KMS-11 (cell line): ENCODE measurements at regions not wholly inside any gene's neighbourhood (a gene's known extent, or its start where the extent isn't known, plus 50 kb on each side); places are given as distances from the start of the nearest gene placed in this dataset.

Source experiments
- H2AFZ ChIP-seq: fragments of 200-600 bp; sonication (generic); 2 replicates; pipeline ENCODE4 v1.6.1; 2016; ENCODE audit warnings: antibody characterized with exemption, mixed run types, low read depth
- H3K27ac ChIP-seq: fragments of 200-600 bp; sonication (generic); 2 replicates; pipeline ENCODE4 v1.6.1; 2016; ENCODE audit warnings: mild to moderate bottlenecking, mixed run types
- H3K27me3 ChIP-seq: fragments of 200-600 bp; sonication (generic); 2 replicates; pipeline ENCODE4 v1.6.1; 2017; ENCODE audit warnings: mild to moderate bottlenecking, low read depth, mixed run types, moderate library complexity; ENCODE audit not compliant: insufficient read depth
- H3K36me3 ChIP-seq: fragments of 200-600 bp; sonication (generic); 2 replicates; pipeline ENCODE4 v1.6.1; 2017; ENCODE audit warnings: mild to moderate bottlenecking, mixed run types; ENCODE audit not compliant: insufficient read depth
- H3K4me1 ChIP-seq: fragments of 200-600 bp; sonication (generic); 2 replicates; pipeline ENCODE4 v1.6.1; 2016; ENCODE audit warnings: mild to moderate bottlenecking, low read depth, mixed run types; ENCODE audit not compliant: poor library complexity, severe bottlenecking
- H3K4me2 ChIP-seq: fragments of 200-600 bp; sonication (generic); 2 replicates; pipeline ENCODE4 v1.7.0; 2016; ENCODE audit warnings: mild to moderate bottlenecking, mixed run types
- H3K4me3 ChIP-seq: fragments of 200-600 bp; sonication (generic); IDR thresholded peaks from 2 replicates; pipeline ENCODE4 v1.6.1; 2017; ENCODE audit warnings: low read depth, low read length, mixed read lengths; ENCODE audit not compliant: insufficient read depth
- H3K79me2 ChIP-seq: fragments of 200-600 bp; sonication (generic); 2 replicates; pipeline ENCODE4 v1.6.1; 2016; ENCODE audit warnings: low read depth, mixed run types; ENCODE audit not compliant: insufficient read depth
- H3K9ac ChIP-seq: fragments of 200-600 bp; sonication (generic); 2 replicates; pipeline ENCODE4 v1.6.1; 2016; ENCODE audit warnings: mild to moderate bottlenecking, mixed run types
- H4K20me1 ChIP-seq: fragments of 200-600 bp; sonication (generic); 2 replicates; pipeline ENCODE4 v1.6.1; 2016; ENCODE audit warnings: mild to moderate bottlenecking, mixed run types; ENCODE audit not compliant: insufficient read depth
- CTCF ChIP-seq: fragments of 200-600 bp; sonication (generic); conservative IDR thresholded peaks from 2 replicates; pipeline ENCODE4 v1.6.1; 2017; ENCODE audit warnings: low read depth, mild to moderate bottlenecking, antibody characterized with exemption, low read length, moderate library complexity, mixed read lengths

GRCh38 chr13:76512721-76513145 is 373.5 kb downstream of the KCTD12 start:
- H3K79me2 ChIP-seq = no peaks in the 10 kb centered on the region
- H3K4me2 ChIP-seq = no peak overlapping the region
- no peaks in the 10 kb centered on the region for H3K36me3 ChIP-seq
- H4K20me1 ChIP-seq = no peaks in the 10 kb centered on the region
- H3K9ac ChIP-seq = no peak overlapping the region
- H3K27me3 ChIP-seq = no peaks in the 10 kb centered on the region
- no peaks in the 10 kb centered on the region for H3K4me1 ChIP-seq
- no peak overlapping the region for H3K27ac ChIP-seq
- H3K4me3 ChIP-seq = no peak overlapping the region
- no peak overlapping the region for H2AFZ ChIP-seq
- TF ChIP-seq CTCF = no peak

GRCh38 chr13:76505437-76505836 is 380.8 kb downstream of the KCTD12 start:
- no peak overlapping the region for H2AFZ ChIP-seq
- H3K27ac ChIP-seq = no peak overlapping the region
- H4K20me1 ChIP-seq = no peaks in the 10 kb centered on the region
- H3K9ac ChIP-seq = no peak overlapping the region
- H3K79me2 ChIP-seq = no peaks in the 10 kb centered on the region
- H3K4me2 ChIP-seq = no peak overlapping the region
- no peaks in the 10 kb centered on the region for H3K27me3 ChIP-seq
- no peaks in the 10 kb centered on the region for H3K4me1 ChIP-seq
- TF ChIP-seq CTCF = no peak
- H3K4me3 ChIP-seq = no peak overlapping the region
- no peaks in the 10 kb centered on the region for H3K36me3 ChIP-seq

- no peak for TF ChIP-seq CTCF
- no peak overlapping the region for H3K27ac ChIP-seq
- no peaks in the 10 kb centered on the region for H4K20me1 ChIP-seq
- H3K4me3 ChIP-seq = no peak overlapping the region
- no peak overlapping the region for H3K9ac ChIP-seq
- no peaks in the 10 kb centered on the region for H3K36me3 ChIP-seq
- H3K4me2 ChIP-seq = no peak overlapping the region
- no peaks in the 10 kb centered on the region for H3K4me1 ChIP-seq
- no peaks in the 10 kb centered on the region for H3K27me3 ChIP-seq
- H2AFZ ChIP-seq = no peak overlapping the region
- no peaks in the 10 kb centered on the region for H3K79me2 ChIP-seq
Observed at GRCh38 chr13:76503766-76504165, 382.4 kb downstream of the KCTD12 start.

GRCh38 chr13:76503291-76503690 is 382.9 kb downstream of the KCTD12 start:
- H3K27me3 ChIP-seq = no peaks in the 10 kb centered on the region
- no peak overlapping the region for H3K4me2 ChIP-seq
- no peaks in the 10 kb centered on the region for H3K4me1 ChIP-seq
- no peak overlapping the region for H3K27ac ChIP-seq
- H3K4me3 ChIP-seq = no peak overlapping the region
- H2AFZ ChIP-seq = no peak overlapping the region
- H4K20me1 ChIP-seq = no peaks in the 10 kb centered on the region
- H3K36me3 ChIP-seq = no peaks in the 10 kb centered on the region
- TF ChIP-seq CTCF = no peak
- no peak overlapping the region for H3K9ac ChIP-seq
- no peaks in the 10 kb centered on the region for H3K79me2 ChIP-seq
